Erythroblast (primary cell): ENCODE measurements at regions not wholly inside any gene's neighbourhood (a gene's known extent, or its start where the extent isn't known, plus 50 kb on each side); places are given as distances from the start of the nearest gene placed in this dataset.

Source experiments
- GATA1 ChIP-seq: IDR thresholded peaks from 2 replicates; pipeline ENCODE4 v1.6.1; 2011; ENCODE audit warnings: low read depth, mild to moderate bottlenecking, control low read depth, low read length, moderate library complexity
- POLR2A ChIP-seq: IDR thresholded peaks from 2 replicates; pipeline ENCODE4 v1.6.1; 2011; ENCODE audit warnings: mild to moderate bottlenecking, low read length

DNA sequence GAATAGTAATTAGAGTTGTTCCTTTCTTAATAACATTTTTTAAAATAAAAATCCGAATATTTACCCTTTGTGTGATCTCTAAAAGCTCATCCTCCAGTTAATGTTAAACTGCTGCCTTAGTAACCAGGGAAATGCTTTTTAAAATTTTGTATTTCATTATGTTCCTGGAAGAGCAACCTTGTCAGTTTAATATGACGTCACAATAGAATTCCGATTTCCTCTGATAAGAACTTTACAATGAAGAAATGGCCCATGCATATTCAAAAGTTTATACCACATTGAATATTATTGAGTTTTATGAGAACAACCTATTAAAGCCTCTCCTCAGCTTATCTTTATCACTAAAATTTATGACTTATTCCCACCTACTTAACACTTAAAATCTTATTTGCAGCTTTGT, 1566.6 kb downstream of the EFNB2 start:
- TF ChIP-seq POLR2A: no peak
- no peak for TF ChIP-seq GATA1
